GM18873 (cell line): ENCODE measurements at regions not wholly inside any gene's neighbourhood (a gene's known extent, or its start where the extent isn't known, plus 50 kb on each side); places are given as distances from the start of the nearest gene placed in this dataset.
A peak's percentile ranks its signal among the peaks of the same experiment; 100 is the strongest.

Experiments
- ATAC-seq: cut with Tn5 transposase; IDR thresholded peaks from one replicate; pipeline ENCODE4 v1.9.1; 2021; ENCODE audit warnings: mild to moderate bottlenecking, moderate library complexity, moderate number of reproducible peaks; ENCODE audit not compliant: unreplicated experiment, low FRiP score

- peak; percentile 64 for ATAC-seq
Observed at GRCh38 chr4:26131711-26132110, 189.1 kb upstream of the RBPJ start.

DNA sequence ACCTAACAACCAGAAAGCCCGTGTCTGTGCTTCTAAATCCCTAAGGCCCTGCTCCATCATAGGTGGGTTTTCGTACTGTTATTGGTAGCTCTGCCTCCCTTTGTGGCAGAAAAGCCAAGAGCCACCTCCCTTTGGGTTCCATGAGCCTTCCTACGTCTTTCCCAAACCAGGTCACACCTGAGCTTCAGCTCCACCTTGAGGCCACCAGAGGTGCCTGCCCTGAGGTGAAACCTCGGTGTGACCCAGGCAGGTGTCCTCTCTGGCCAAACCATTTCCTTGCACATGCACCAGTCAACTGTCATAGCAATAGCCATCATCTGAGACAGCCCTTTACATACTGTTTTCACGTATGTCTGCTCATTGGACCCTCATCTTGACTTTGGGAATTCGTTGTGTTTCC is 188.0 kb upstream of the RBPJ start:
- no peak for ATAC-seq

DNA sequence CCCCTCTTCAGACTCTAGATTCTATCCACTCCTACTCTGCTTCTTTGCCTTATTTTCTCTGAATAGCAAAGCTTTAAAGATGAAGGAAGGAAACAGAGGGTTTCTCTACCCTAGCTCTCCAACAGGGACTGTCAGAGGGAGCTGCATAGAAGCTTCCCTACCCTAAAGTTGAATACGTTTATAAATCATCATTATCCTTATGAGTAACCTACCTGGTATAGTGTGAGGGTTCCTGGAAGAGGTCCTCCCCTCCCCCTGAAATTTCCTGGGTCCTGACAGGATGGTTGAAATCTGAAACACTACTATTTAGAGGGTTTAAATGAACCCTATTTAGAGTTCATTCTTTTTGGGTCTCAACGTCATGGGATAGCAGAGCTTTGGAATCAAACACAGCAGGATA is 187.0 kb upstream of the RBPJ start:
- no peak for ATAC-seq

DNA sequence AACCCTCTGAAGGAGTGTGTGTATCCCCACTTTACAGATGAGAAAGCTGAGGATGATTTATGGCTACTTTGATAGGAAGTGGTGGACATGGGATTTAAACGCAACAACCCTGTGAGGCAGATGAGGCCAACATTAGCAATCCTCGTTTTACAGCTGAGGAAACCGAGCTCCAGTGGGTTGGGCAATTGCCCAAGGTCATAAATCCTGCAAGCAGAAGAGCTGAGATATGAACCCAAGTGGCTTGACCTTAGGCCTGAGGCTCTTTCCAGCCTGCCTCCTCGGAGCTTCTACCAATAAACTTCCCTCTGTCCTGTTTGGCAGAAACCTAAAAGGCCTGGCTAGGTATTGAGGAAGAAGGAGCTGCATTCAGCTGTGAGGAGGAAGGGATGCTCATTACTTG is 185.5 kb upstream of the RBPJ start:
- no peak for ATAC-seq

- no peak for ATAC-seq
Observed at GRCh38 chr4:26136615-26137014, 184.2 kb upstream of the RBPJ start.

DNA sequence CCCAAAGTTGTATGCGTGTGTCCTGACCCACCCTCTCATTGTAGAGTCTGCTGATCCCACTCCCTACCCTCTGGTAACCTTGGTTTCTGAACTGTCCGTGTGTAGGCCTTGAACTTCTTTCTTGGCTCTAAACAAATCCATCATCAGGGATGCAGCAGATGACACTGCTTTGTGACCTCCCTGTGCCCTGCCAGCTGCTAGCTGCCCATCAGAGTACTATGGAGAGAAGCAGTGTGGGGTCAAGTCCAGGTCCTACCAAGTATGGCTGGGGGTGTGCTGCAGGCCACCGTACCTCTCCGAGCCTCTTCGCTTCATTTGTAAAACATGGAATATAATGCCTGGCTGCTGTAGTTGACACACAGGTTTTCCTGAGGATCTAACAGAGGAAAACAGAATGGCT is 183.5 kb upstream of the RBPJ start:
- no peak for ATAC-seq

DNA sequence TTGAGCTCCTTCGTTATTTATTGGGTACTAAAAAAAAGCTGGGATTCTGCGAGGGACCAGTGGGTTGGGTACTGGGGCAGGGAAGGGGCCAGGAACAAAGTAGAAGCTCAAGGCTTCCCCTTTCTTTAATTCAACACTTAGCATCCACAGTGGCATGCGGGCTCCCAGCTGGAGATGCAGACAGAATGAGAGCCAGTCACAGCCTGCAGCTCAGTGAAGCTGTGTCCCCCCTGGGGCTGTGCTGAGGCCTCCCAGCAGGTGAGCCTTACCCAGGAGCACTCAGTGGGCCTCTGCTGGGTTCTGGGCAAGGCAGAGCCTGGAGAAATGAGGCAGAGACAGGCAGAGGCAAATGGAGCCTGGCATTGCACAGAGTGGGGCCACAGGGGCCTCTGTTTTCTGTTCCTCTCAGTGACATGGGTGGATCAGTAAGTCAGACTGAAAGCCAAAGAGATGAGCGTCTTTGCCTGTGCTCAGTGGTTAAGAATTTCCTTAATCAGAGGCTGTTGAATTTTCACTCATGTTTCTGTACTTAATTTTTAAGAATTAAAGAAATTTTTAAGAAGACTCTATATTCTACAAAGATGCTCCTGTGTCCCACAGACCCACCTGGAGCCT is 181.4 kb upstream of the RBPJ start:
- no peak for ATAC-seq

- no peak for ATAC-seq
Observed at GRCh38 chr4:26140150-26140898, 180.5 kb upstream of the RBPJ start.

- ATAC-seq = no peak
Observed at GRCh38 chr4:26141051-26141721, 179.6 kb upstream of the RBPJ start.

GRCh38 chr4:26141911-26142638 is 178.7 kb upstream of the RBPJ start:
- peak; percentile 76 for ATAC-seq

GRCh38 chr4:26144526-26145155 is 176.2 kb upstream of the RBPJ start:
- no peak for ATAC-seq

DNA sequence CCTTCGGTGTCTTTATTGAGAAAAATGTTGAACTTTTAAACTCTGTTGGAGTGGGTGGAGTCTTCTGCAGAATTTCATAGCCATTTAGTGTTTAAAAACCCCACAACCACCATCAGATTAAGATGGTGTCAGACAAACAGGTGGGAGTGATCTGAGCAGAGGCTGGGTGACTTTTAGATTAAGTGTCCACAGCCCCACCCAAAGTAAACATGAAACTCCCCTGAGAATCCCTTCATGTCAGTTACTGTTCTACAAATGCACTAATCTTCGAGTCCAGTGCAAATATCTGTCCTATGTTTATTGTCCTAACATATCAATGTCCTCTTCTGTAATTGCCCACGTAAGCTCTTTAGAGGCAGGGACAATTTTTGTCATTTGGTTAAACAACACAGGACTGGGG is 175.6 kb upstream of the RBPJ start:
- ATAC-seq = no peak

DNA sequence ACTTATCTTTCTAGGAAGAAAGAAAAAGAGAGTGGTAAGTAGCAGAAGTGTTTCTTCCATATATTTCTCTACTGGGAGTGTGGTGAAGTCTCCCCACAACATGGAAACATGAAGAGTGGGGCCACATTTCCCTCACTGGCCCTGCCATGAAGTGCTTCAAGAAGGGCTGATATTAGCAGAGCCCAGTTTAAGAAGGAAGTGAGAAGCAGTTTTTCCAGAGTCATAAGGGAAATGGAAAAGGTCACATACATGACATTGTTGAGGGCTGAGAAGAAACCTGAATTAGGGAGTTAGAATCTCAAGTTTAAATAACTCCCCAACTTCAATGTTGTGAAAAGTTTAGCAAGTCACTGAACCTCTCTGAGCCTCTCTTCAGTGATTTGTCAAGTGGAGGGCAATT is 171.9 kb upstream of the RBPJ start:
- ATAC-seq = no peak

DNA sequence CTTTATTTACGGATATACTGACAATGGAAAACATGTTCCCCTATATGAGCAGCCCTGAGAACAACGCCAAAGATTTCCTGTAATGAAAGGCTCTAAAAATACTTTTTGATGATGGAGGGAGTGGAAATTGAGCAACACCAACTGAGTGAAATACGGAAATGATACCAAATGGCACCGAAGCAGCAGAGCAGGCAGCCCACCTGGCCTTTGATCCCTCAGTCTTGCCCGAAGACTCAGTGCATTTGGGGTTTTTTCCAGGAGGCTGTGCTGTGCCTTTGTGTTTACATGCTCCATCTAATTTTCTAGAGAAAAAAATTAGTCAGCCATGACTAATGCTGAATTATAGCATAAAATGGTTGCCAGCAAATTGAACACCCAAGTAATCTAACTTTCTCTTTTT is 169.9 kb upstream of the RBPJ start:
- no peak for ATAC-seq

DNA sequence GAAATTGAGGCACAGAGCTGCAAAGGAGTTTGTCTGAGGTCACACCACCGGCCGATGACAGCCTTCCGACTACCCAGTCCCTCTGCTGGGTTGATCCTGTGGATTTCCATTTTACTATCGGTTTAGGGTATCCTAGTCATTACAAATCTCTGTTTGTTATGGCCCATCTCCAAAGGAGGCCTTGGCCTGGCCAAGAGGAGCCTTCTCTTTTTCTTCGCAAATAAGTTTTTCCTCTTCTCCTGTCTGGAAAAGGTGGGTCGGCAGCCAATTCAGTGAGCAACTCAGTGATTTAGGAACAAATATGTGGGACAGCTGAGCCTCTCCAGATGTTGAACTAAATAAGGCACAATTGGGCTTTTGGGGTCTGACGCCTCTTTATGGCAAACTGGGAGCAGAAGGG is 169.2 kb upstream of the RBPJ start:
- ATAC-seq = no peak

GRCh38 chr4:26152056-26152455 is 168.8 kb upstream of the RBPJ start:
- ATAC-seq = no peak

DNA sequence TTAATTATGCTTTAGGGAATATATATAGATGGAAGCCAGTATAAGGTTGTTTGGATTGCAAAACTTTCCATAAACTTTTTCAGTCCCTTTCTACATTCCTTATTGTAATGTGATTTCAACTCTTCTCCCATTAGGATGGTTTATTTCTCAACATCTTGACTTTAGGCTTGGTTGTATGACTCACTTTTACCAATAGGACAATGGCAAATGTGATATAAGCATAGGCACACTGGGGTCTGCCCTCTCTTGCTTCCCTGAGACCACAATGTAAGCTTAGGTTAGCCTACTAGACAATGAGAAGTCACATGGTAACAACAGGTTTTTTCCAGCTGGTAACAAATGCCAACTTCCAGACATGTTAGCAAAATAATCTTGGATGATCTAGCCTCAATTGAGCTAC is 163.3 kb upstream of the RBPJ start:
- no peak for ATAC-seq

GRCh38 chr4:26160591-26160990 is 160.2 kb upstream of the RBPJ start:
- no peak for ATAC-seq

- no peak for ATAC-seq
Observed at GRCh38 chr4:26161030-26161824, 159.6 kb upstream of the RBPJ start.

DNA sequence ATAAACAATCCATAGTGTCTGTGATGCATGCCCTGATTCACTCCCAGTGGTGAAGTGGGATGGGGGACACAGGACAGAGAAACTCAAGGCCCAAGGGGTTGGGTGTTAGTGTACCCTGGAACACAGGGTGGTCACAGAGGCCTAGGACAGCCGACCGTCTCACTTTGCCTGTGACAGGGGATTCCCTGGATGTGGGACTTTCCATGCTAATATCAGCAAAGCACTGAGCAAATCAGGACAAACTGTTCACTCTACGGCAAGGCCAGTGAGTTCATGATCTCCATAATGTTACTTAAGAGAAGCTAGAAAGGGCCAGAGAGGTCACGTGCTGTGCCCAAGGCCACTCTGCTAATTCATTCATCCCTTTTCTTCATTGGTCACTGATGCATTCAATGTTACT is 158.7 kb upstream of the RBPJ start:
- no peak for ATAC-seq
